HCT116 (cell line): ENCODE measurements at regions not wholly inside any gene's neighbourhood (a gene's known extent, or its start where the extent isn't known, plus 50 kb on each side); places are given as distances from the start of the nearest gene placed in this dataset.

Experiments
- ATAC-seq: fragments of 200-7000 bp; cut with Tn5 transposase; 2 replicates; pipeline ENCODE4 v1.9.1; 2020; ENCODE audit warnings: mild to moderate bottlenecking, moderate library complexity
- BruUV-seq: library from RNA; stranded (reverse); fragments of 400-500 nt; replicated peaks from 2 replicates; lab custom pipeline; 2021; lab: Mats Ljungman, UMichigan
- CTCF ChIA-PET: fragments of 300-600 bp; sonication (Branson Sonifier 250); formaldehyde crosslinking; loops from one replicate; lab custom pipeline; 2021; ENCODE audit warnings: antibody characterized with exemption; lab: Charles Lee
- POLR2A ChIA-PET: fragments of 300-600, 350-600 bp; sonication (Branson Sonifier 250); formaldehyde crosslinking; loops from one replicate; lab custom pipeline; 2021; ENCODE audit warnings: antibody characterized with exemption; lab: Charles Lee
- RAD21 ChIA-PET, 2 experiments: fragments of 300-600 bp; sonication (Branson Sonifier 250); formaldehyde crosslinking; loops; one replicate each; lab custom pipeline; 2023; ENCODE audit warnings: low total read pairs in 2 of 2; ENCODE audit not compliant: uncharacterized antibody in 2 of 2, unreplicated experiment in 2 of 2, low non-redundant PET in 1 of 2; lab: Charles Lee
- DNase-seq: peaks from one replicate; pipeline ENCODE4 v3.0.0-alpha.2; 2010; ENCODE audit warnings: low read depth, low spot score
- H2AFZ ChIP-seq: fragments of 200-600 bp; shearing (Covaris generic), sonication (generic); 2 replicates; pipeline ENCODE4 v1.6.1; 2017; ENCODE audit warnings: low read depth, mixed run types, mixed read lengths, antibody characterized with exemption, low read length; ENCODE audit not compliant: poor library complexity, severe bottlenecking
- H3K27ac ChIP-seq: 2 replicates; pipeline ENCODE4 v1.5.1; 2012; ENCODE audit warnings: low read depth, low read length
- H3K27me3 ChIP-seq: fragments of 200-600 bp; sonication (generic); 2 replicates; pipeline ENCODE4 v1.6.1; 2016; ENCODE audit warnings: mixed run types, low read length, mixed read lengths; ENCODE audit not compliant: insufficient read depth
- H3K36me3 ChIP-seq, 2 experiments: fragments of 200-500 bp in 1 of 2; fragments of 200-600 bp in 1 of 2; sonication (Bioruptor generic) in 1 of 2; sonication (generic) in 1 of 2; 2 replicates each; pipeline versions ENCODE4 v1.5.1 to v1.6.1; 2014 to 2016; ENCODE audit warnings: low read length in 2 of 2, inconsistent platforms in 1 of 2, mixed read lengths in 1 of 2, mixed run types in 1 of 2; ENCODE audit not compliant: insufficient read depth in 2 of 2, control insufficient read depth in 1 of 2
- H3K4me1 ChIP-seq, 2 experiments: fragments of 200-600 bp in 1 of 2; sonication (generic) in 1 of 2; 2 replicates each; pipeline versions ENCODE4 v1.5.1 to v1.6.1; 2012 to 2017; ENCODE audit warnings: low read length in 2 of 2, inconsistent platforms in 1 of 2, mild to moderate bottlenecking in 1 of 2, mixed read lengths in 1 of 2, mixed run types in 1 of 2, moderate library complexity in 1 of 2; ENCODE audit not compliant: insufficient read depth in 2 of 2, control insufficient read depth in 1 of 2
- H3K4me2 ChIP-seq: fragments of 200-600 bp; sonication (generic); 2 replicates; pipeline ENCODE4 v1.6.1; 2017; ENCODE audit warnings: mixed run types, low read length, mixed read lengths
- H3K4me3 ChIP-seq, 2 experiments: fragments of 200-600 bp in 1 of 2; sonication (generic) in 1 of 2; replicated peaks in 1 of 2; 2 replicates each; pipeline ENCODE4 v1.5.1; 2011 to 2016; ENCODE audit warnings: low read length in 2 of 2, control low read depth in 1 of 2, low read depth in 1 of 2, mild to moderate bottlenecking in 1 of 2, mixed read lengths in 1 of 2, mixed run types in 1 of 2
- H3K79me2 ChIP-seq: fragments of 200-600 bp; sonication (generic); 2 replicates; pipeline ENCODE4 v1.6.1; 2017; ENCODE audit warnings: mild to moderate bottlenecking, mixed run types, low read length, moderate library complexity, mixed read lengths; ENCODE audit not compliant: insufficient read depth
- H3K9ac ChIP-seq: fragments of 200-600 bp; sonication (generic); 2 replicates; pipeline ENCODE4 v1.6.1; 2016; ENCODE audit warnings: low read length, mixed read lengths
- H3K9me2 ChIP-seq: fragments of 200-600 bp; sonication (generic), shearing (Covaris generic); 2 replicates; pipeline ENCODE4 v1.6.1; 2017; ENCODE audit warnings: mixed run types, mild to moderate bottlenecking, moderate library complexity; ENCODE audit not compliant: insufficient read depth
- H3K9me3 ChIP-seq, 2 experiments: fragments of 200-500 bp in 1 of 2; fragments of 200-600 bp in 1 of 2; sonication (Bioruptor generic) in 1 of 2; sonication (generic) in 1 of 2; 2 replicates each; pipeline ENCODE4 v1.6.1; 2014 to 2017; ENCODE audit warnings: low read length in 2 of 2, mixed read lengths in 2 of 2, inconsistent platforms in 1 of 2, low read depth in 1 of 2, mild to moderate bottlenecking in 1 of 2, mixed run types in 1 of 2, moderate library complexity in 1 of 2; ENCODE audit not compliant: control insufficient read depth in 1 of 2, insufficient read depth in 1 of 2
- H4K20me1 ChIP-seq: fragments of 200-600 bp; sonication (generic), shearing (Covaris generic); 2 replicates; pipeline ENCODE4 v1.6.1; 2017; ENCODE audit warnings: mixed run types, mild to moderate bottlenecking, moderate library complexity; ENCODE audit not compliant: insufficient read depth
- FOSL1 ChIP-seq: IDR thresholded peaks from 2 replicates; pipeline ENCODE4 v1.6.1; 2012; ENCODE audit warnings: low read depth
- POLR2AphosphoS5 ChIP-seq: IDR thresholded peaks from 2 replicates; pipeline ENCODE4 v1.6.1; 2011; ENCODE audit warnings: mild to moderate bottlenecking, low read depth, low read length, moderate library complexity
- RAD21 ChIP-seq: IDR thresholded peaks from 2 replicates; pipeline ENCODE4 v1.6.1; 2012; ENCODE audit warnings: low read depth, mild to moderate bottlenecking
- REST ChIP-seq: IDR thresholded peaks from 2 replicates; pipeline ENCODE4 v1.6.1; 2012; ENCODE audit warnings: low read depth
- SIN3A ChIP-seq: IDR thresholded peaks from 2 replicates; pipeline ENCODE4 v1.6.1; 2012; ENCODE audit warnings: low read depth
- YY1 ChIP-seq: IDR thresholded peaks from 2 replicates; pipeline ENCODE4 v1.6.1; 2011; ENCODE audit warnings: low read length, low read depth, moderate library complexity, mild to moderate bottlenecking; ENCODE audit not compliant: insufficient replicate concordance; ENCODE audit errors: extremely low read depth
- intact Hi-C: fragments of 100-400 bp; cut with micrococcal nuclease; formaldehyde crosslinking; loops from 2 replicates; pipeline ENCODE4 v1.10.0; 2022

DNA sequence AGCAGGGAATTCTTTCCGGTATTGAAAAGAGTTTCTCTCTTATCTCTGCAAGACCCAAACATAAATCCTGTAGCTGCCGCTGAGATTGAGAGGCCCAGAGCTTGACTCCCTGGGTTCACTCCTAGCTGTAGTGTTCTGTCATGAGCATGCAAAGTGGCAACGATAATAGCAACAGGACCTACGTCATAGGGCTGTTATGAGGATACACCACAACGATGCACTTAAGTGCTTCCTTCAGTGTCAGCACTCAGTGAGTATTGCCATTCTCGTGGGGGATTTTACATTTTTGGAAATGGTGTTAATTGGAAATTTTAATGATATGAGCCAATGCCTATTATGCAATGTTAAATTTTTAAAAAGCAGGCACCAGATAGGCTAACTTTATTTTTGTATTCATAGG lies 199.8 kb downstream of the CYLD start:
- Histone ChIP-seq H2AFZ (no peak overlapping the region), H4K20me1 (no peaks in the 10 kb centered on the region), H3K4me1 (no peaks in the 10 kb centered on the region), H3K27ac (no peak overlapping the region), H3K9ac (no peak overlapping the region), H3K36me3 (no peaks in the 10 kb centered on the region), H3K79me2 (no peaks in the 10 kb centered on the region), H3K9me2 (no peaks in the 10 kb centered on the region), H3K4me3 (no peak overlapping the region), H3K9me3 (no peaks in the 10 kb centered on the region), H3K4me2 (no peak overlapping the region), H3K27me3 (peaks cover 23% of the 10 kb centered on the region)
- RAD21 ChIA-PET, result no interaction called here
- no peak for TF ChIP-seq YY1
- CTCF ChIA-PET, result no interaction called here
- POLR2A ChIA-PET, result no interaction called here
- no TSS peak for BruUV-seq
- DNase-seq, result no peak
- intact Hi-C loops, result no loop called here
- ATAC-seq, result no peak

DNA sequence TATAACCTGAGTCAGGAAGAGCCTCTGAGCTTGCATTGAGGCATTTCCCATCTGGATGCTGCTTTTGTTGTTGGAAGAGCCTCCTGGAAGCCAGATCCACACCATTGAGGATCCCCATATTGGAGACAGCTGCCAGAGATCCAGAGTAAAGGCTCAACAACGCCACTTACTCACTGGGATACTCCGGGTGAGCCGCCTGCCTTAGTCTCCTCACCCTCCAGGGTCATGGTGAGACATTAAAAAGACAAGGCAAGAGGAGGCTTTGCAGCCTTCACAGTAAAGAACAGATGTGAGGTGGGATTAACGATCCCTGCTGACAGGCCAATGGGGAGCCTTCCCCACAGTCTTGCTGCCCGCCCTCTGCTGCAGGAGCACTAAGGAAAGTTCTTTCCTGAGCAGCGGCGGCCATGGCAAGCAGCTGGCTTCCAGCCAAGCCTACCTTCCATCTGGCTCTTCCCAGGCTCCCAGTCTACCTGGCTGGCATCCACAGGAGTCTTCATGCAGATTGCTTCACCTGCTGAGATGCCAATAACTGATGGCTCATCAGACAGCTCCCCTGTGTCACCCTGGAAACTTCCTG lies 198.5 kb downstream of the CYLD start:
- Histone ChIP-seq H3K9me2 (no peaks in the 10 kb centered on the region), H3K4me2 (no peak overlapping the region), H4K20me1 (no peaks in the 10 kb centered on the region), H3K4me1 (no peaks in the 10 kb centered on the region), H3K27me3 (peaks cover 23% of the 10 kb centered on the region), H3K36me3 (no peaks in the 10 kb centered on the region), H3K27ac (no peak overlapping the region), H3K9me3 (no peaks in the 10 kb centered on the region), H3K9ac (no peak overlapping the region), H3K4me3 (no peak overlapping the region), H2AFZ (no peak overlapping the region), H3K79me2 (no peaks in the 10 kb centered on the region)
- CTCF ChIA-PET, result no interaction called here
- no peak for ATAC-seq
- intact Hi-C loops, result no loop called here
- RAD21 ChIA-PET, result no interaction called here
- no peak for DNase-seq
- no TSS peak for BruUV-seq
- POLR2A ChIA-PET, result no interaction called here
- TF ChIP-seq POLR2AphosphoS5 (no peak), RAD21 (no peak), REST (no peak), SIN3A (no peak), FOSL1 (no peak)
